Keratinocyte (primary cell): ENCODE measurements at regions not wholly inside any gene's neighbourhood (a gene's known extent, or its start where the extent isn't known, plus 50 kb on each side); places are given as distances from the start of the nearest gene placed in this dataset.

ENCODE experiments used
- EZH2 ChIP-seq: IDR thresholded peaks from one replicate; pipeline ENCODE4 v1.6.1; 2012; ENCODE audit warnings: inconsistent platforms, mild to moderate bottlenecking, low read length, moderate library complexity
- TF ChIP-seq, protein P1 (sequence below), 3 experiments: IDR thresholded peaks in 1 of 3; conservative IDR thresholded peaks in 1 of 3; optimal IDR thresholded peaks in 1 of 3; 2 replicates in 2 of 3; 3 replicates in 1 of 3; pipeline versions ENCODE3 to v1.5.1; 2011; ENCODE audit warnings: low read length in 3 of 3, mild to moderate bottlenecking in 3 of 3, moderate library complexity in 2 of 3, control low read depth in 1 of 3, inconsistent platforms in 1 of 3; ENCODE audit not compliant: insufficient read depth in 2 of 3; ENCODE audit errors: extremely low read depth in 1 of 3

DNA sequence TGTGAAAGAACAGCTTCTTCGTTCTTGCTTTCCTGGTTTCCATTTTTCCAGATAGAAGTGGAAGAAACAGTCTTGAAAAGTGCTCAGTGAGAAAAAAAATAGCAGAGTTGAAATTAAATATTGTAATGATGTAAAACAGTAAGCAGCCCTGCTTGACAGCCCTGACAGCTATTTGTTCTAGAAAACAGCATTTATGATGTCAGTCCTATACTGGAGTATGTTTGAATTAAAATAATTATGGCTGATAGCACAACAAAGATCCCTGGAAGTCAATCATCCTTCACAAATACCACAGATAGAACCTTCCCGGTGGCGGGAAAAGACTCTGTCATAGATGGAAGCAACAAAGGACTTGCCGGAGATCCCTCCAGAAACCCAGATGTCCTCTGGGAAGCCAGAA lies 298.0 kb upstream of the TNRC6C start:
- TF ChIP-seq, protein P1, sequence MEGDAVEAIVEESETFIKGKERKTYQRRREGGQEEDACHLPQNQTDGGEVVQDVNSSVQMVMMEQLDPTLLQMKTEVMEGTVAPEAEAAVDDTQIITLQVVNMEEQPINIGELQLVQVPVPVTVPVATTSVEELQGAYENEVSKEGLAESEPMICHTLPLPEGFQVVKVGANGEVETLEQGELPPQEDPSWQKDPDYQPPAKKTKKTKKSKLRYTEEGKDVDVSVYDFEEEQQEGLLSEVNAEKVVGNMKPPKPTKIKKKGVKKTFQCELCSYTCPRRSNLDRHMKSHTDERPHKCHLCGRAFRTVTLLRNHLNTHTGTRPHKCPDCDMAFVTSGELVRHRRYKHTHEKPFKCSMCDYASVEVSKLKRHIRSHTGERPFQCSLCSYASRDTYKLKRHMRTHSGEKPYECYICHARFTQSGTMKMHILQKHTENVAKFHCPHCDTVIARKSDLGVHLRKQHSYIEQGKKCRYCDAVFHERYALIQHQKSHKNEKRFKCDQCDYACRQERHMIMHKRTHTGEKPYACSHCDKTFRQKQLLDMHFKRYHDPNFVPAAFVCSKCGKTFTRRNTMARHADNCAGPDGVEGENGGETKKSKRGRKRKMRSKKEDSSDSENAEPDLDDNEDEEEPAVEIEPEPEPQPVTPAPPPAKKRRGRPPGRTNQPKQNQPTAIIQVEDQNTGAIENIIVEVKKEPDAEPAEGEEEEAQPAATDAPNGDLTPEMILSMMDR (optimal IDR thresholded peaks at IDR 0.05 in 1 of 3, IDR thresholded peaks at IDR 0.05 in 1 of 3, conservative IDR thresholded peaks at IDR 0.05 in 1 of 3; ENCODE audit: extremely low read depth in 1 of 3, insufficient read depth in 2 of 3, low read length in 3 of 3), result no peak
- TF ChIP-seq EZH2, result no peak
